ENCODE measurements at regions not wholly inside any gene's neighbourhood (a gene's known extent, or its start where the extent isn't known, plus 50 kb on each side); places are given as distances from the start of the nearest gene placed in this dataset.

GRCh38 chr2:56741601-56742102, 557.9 kb downstream of the CCDC85A start:
- TF ChIP-seq POLR2AphosphoS5 (IDR thresholded peaks at IDR 0.05) = no peak
- no peak for TF ChIP-seq EP300 (IDR thresholded peaks at IDR 0.05)
- TF ChIP-seq, protein P1, sequence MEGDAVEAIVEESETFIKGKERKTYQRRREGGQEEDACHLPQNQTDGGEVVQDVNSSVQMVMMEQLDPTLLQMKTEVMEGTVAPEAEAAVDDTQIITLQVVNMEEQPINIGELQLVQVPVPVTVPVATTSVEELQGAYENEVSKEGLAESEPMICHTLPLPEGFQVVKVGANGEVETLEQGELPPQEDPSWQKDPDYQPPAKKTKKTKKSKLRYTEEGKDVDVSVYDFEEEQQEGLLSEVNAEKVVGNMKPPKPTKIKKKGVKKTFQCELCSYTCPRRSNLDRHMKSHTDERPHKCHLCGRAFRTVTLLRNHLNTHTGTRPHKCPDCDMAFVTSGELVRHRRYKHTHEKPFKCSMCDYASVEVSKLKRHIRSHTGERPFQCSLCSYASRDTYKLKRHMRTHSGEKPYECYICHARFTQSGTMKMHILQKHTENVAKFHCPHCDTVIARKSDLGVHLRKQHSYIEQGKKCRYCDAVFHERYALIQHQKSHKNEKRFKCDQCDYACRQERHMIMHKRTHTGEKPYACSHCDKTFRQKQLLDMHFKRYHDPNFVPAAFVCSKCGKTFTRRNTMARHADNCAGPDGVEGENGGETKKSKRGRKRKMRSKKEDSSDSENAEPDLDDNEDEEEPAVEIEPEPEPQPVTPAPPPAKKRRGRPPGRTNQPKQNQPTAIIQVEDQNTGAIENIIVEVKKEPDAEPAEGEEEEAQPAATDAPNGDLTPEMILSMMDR (IDR thresholded peaks at IDR 0.05) = no peak
- TF ChIP-seq POLR2A (IDR thresholded peaks at IDR 0.05) = no peak
